LNCAP (cell line): ENCODE measurements at regions not wholly inside any gene's neighbourhood (a gene's known extent, or its start where the extent isn't known, plus 50 kb on each side); places are given as distances from the start of the nearest gene placed in this dataset.

Source experiments
- CTCF ChIP-seq: fragments of 450-650 bp; IDR thresholded peaks from 2 replicates; pipeline ENCODE4 v1.5.1; 2017; ENCODE audit warnings: mild to moderate bottlenecking

GRCh38 chr12:24044941-24045703 lies 95.7 kb upstream of the SOX5 start:
- no peak for TF ChIP-seq CTCF

GRCh38 chr12:24042651-24043050 lies 93.2 kb upstream of the SOX5 start:
- no peak for TF ChIP-seq CTCF

- no peak for TF ChIP-seq CTCF
These were observed 89.6 kb upstream of the SOX5 start for GRCh38 chr12:24039113-24039525.

GRCh38 chr12:24038211-24038997 lies 88.9 kb upstream of the SOX5 start:
- TF ChIP-seq CTCF: no peak

GRCh38 chr12:24036438-24037216 lies 87.2 kb upstream of the SOX5 start:
- TF ChIP-seq CTCF: no peak

GRCh38 chr12:24034894-24035293 lies 85.4 kb upstream of the SOX5 start:
- no peak for TF ChIP-seq CTCF

GRCh38 chr12:24034160-24034559 lies 84.7 kb upstream of the SOX5 start:
- no peak for TF ChIP-seq CTCF
